GOT3 (cell line): ENCODE measurements at regions not wholly inside any gene's neighbourhood (a gene's known extent, or its start where the extent isn't known, plus 50 kb on each side); places are given as distances from the start of the nearest gene placed in this dataset.

ENCODE experiments used
- DNase-seq: peaks from one replicate; lab custom pipeline; 2025; ENCODE audit warnings: mixed read lengths; lab: John Stamatoyannopoulos, UW

GRCh38 chr5:92930057-92930456 is 651.0 kb downstream of the NR2F1-AS1 start:
- no peak for DNase-seq

GRCh38 chr5:92927291-92927778 is 653.7 kb downstream of the NR2F1-AS1 start:
- DNase-seq = no peak

GRCh38 chr5:92923885-92924284 is 657.1 kb downstream of the NR2F1-AS1 start:
- no peak for DNase-seq

GRCh38 chr5:92922231-92922967 is 658.6 kb downstream of the NR2F1-AS1 start:
- DNase-seq = no peak

- no peak for DNase-seq
These were observed 664.0 kb downstream of the NR2F1-AS1 start for GRCh38 chr5:92917044-92917443.

- no peak for DNase-seq
These were observed 665.0 kb downstream of the NR2F1-AS1 start for GRCh38 chr5:92916036-92916435.

- no peak for DNase-seq
These were observed 668.7 kb downstream of the NR2F1-AS1 start for GRCh38 chr5:92912283-92912682.

- no peak for DNase-seq
These were observed 669.2 kb downstream of the NR2F1-AS1 start for GRCh38 chr5:92911851-92912250.

- no peak for DNase-seq
These were observed 669.7 kb downstream of the NR2F1-AS1 start for GRCh38 chr5:92911293-92911692.

- DNase-seq = no peak
These were observed 671.4 kb downstream of the NR2F1-AS1 start for GRCh38 chr5:92909602-92909962.

- DNase-seq = no peak
These were observed 671.9 kb downstream of the NR2F1-AS1 start for GRCh38 chr5:92908952-92909601.

GRCh38 chr5:92907938-92908606 is 672.9 kb downstream of the NR2F1-AS1 start:
- DNase-seq = no peak

GRCh38 chr5:92906798-92907376 is 674.1 kb downstream of the NR2F1-AS1 start:
- no peak for DNase-seq

- no peak for DNase-seq
These were observed 677.0 kb downstream of the NR2F1-AS1 start for GRCh38 chr5:92904021-92904420.

GRCh38 chr5:92899611-92900010 is 681.4 kb downstream of the NR2F1-AS1 start:
- DNase-seq = no peak

- no peak for DNase-seq
These were observed 684.3 kb downstream of the NR2F1-AS1 start for GRCh38 chr5:92896722-92897121.

GRCh38 chr5:92890841-92891244 is 690.2 kb downstream of the NR2F1-AS1 start:
- DNase-seq = no peak

- no peak for DNase-seq
These were observed 691.9 kb downstream of the NR2F1-AS1 start for GRCh38 chr5:92889140-92889539.

- no peak for DNase-seq
These were observed 693.8 kb downstream of the NR2F1-AS1 start for GRCh38 chr5:92887254-92887653.

GRCh38 chr5:92886751-92887150 is 694.3 kb downstream of the NR2F1-AS1 start:
- DNase-seq = no peak

- DNase-seq = no peak
These were observed 695.1 kb downstream of the NR2F1-AS1 start for GRCh38 chr5:92885950-92886349.

- DNase-seq = no peak
These were observed 696.5 kb downstream of the NR2F1-AS1 start for GRCh38 chr5:92884469-92884868.
